ENCODE measurements at regions not wholly inside any gene's neighbourhood (a gene's known extent, or its start where the extent isn't known, plus 50 kb on each side); places are given as distances from the start of the nearest gene placed in this dataset.
A peak's percentile ranks its signal among the peaks of the same experiment; 100 is the strongest.

DNA sequence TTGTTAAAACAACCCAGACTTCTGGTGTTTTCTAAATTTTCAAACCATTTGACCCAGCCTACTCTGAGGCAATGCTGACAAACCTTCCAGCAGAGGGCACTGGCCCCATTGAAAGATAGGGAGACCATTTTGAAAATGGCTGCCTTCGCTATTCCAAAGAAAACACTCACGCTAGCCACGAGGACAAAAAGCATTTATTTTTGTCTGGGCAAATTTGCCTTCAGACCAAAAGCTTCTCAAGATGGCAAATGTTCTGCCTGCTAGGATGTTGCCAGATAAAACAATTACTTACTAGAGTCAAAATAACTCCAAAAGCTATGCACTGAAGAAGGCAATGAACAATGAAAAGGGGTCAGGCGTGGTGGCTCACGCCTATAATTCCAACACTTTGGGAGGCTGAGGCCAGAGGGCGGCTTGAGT is 296.7 kb upstream of the IRX5 start (continued):
- no peak for TF ChIP-seq ZFP36 (IDR thresholded peaks at IDR 0.05; ENCODE audit: borderline replicate concordance, partially characterized antibody)
- no peak for TF ChIP-seq MAFK (IDR thresholded peaks at IDR 0.05; ENCODE audit: partially characterized antibody)
- no peak for TF ChIP-seq CBX8 (IDR thresholded peaks at IDR 0.05)
- no peak for TF ChIP-seq FOXS1 (CRISPR knock-in tag; IDR thresholded peaks at IDR 0.05)
- TF ChIP-seq HDAC2 (IDR thresholded peaks at IDR 0.05), result no peak
- no peak for TF ChIP-seq CHD4 (IDR thresholded peaks at IDR 0.05; ENCODE audit: borderline replicate concordance)
- no peak for TF ChIP-seq MYC (IDR thresholded peaks at IDR 0.05; ENCODE audit: borderline replicate concordance, low read length)
- no peak for TF ChIP-seq RARB (CRISPR knock-in tag; IDR thresholded peaks at IDR 0.05)
- no peak for TF ChIP-seq SREBF2 (IDR thresholded peaks at IDR 0.05)
- TF ChIP-seq E2F6 (IDR thresholded peaks at IDR 0.05; ENCODE audit: borderline replicate concordance, low read depth), result no peak
- no peak for TF ChIP-seq ELK1 (IDR thresholded peaks at IDR 0.05; ENCODE audit: low read depth, low read length)
- TF ChIP-seq TP53 (CRISPR knock-in tag; IDR thresholded peaks at IDR 0.05), result no peak
- TF ChIP-seq CTCF (IDR thresholded peaks at IDR 0.05), result peak; percentile 32
- peak; percentile 74; the same call in 1 of the 2 replicates for TF ChIP-seq EHMT2 (IDR thresholded peaks at IDR 0.05; ENCODE audit: low read depth)
- TF ChIP-seq CHD2 (IDR thresholded peaks at IDR 0.05; ENCODE audit: low read length, partially characterized antibody), result no peak

- Histone ChIP-seq H3K4me3 (no peak overlapping the region), H3K4me1 (no peaks in the 10 kb centered on the region), H3K27ac (no peak overlapping the region), H3K4me2 (no peak overlapping the region), H3K9me3 (peaks cover 6% of the 10 kb centered on the region; the same call in 1 of the 3 replicates)
- DNase-seq (ENCODE audit: low read depth in 1 of 2, low spot score in 1 of 2), result no peak
- 47% methylated on average over 13 of the region's 13 CpGs for WGBS (ENCODE audit: missing lambda C conversion rate)
- no peak for FAIRE-seq
- ChIA-PET CTCF (interaction anchor here (1.5 kb wide), 1 partner anchor 100 kb away, joined by 4 read pairs; no protein-coding TSS in a partner anchor), POLR2A (no interaction called here)
- TF ChIP-seq EHMT2 (IDR thresholded peaks at IDR 0.05; ENCODE audit: low read depth), result no peak
- no peak for TF ChIP-seq SREBF2 (IDR thresholded peaks at IDR 0.05)
- TF ChIP-seq POLR2AphosphoS2 (conservative IDR thresholded peaks at IDR 0.05; ENCODE audit: low read length), result no peak
- ATAC-seq, result no peak
These were observed 298.1 kb upstream of the IRX5 start for GRCh38 chr16:54632322-54633220.

DNA sequence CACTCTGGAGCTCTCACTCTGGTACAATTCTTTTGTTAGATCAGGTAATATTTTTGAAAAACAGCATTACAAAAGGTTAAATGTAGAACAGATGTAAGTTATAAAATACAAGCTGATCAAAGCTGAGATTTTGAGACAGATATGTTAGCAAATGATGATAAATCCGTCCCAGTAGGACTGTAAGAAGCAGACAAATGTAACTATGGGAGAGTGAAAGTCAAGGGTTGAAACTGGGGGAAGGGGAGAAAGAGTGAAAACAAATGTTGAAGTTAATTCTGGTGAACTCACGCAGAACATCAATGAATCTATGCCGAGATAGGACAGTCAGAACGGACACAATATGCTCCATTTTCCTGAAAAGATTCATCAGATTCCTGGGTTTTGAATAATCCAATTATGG is 298.9 kb upstream of the IRX5 start:
- POLR2A ChIA-PET, result interaction anchor here (0.6 kb wide), 1 partner anchor 87 kb away, joined by 5 read pairs; no protein-coding TSS in a partner anchor
- no peak for TF ChIP-seq POLR2AphosphoS2 (conservative IDR thresholded peaks at IDR 0.05; ENCODE audit: low read length)
- Histone ChIP-seq H3K4me3 (no peak overlapping the region), H3K4me2 (no peak overlapping the region), H3K4me1 (no peaks in the 10 kb centered on the region), H3K27ac (no peak overlapping the region), H3K9me3 (peaks cover 6% of the 10 kb centered on the region; the same call in 1 of the 3 replicates)
- 30% methylated on average over 4 of the region's 4 CpGs for WGBS (ENCODE audit: missing lambda C conversion rate)
- DNase-seq (ENCODE audit: low read depth in 1 of 2, low spot score in 1 of 2) (no peak), ATAC-seq (no peak), FAIRE-seq (no peak)
- CTCF ChIA-PET, result no interaction called here

All from A549 (cell line).